Choroid plexus epithelial cell (primary cell): ENCODE measurements at regions not wholly inside any gene's neighbourhood (a gene's known extent, or its start where the extent isn't known, plus 50 kb on each side); places are given as distances from the start of the nearest gene placed in this dataset.
"Not testable (repeated sequence)": the region's sequence is repeated elsewhere in the genome, so short reads cannot be mapped to it uniquely, and the experiment has no call there.

Experiments used
- DNase-seq: peaks from one replicate; pipeline ENCODE4 v3.0.0-alpha.2; 2010; ENCODE audit warnings: low read depth
- H3K4me3 ChIP-seq: 2 replicates; pipeline ENCODE4 v1.5.1; 2011; ENCODE audit warnings: low read depth, mild to moderate bottlenecking, control low read depth, low read length, moderate library complexity
- TF ChIP-seq, protein P1 (sequence below): conservative IDR thresholded peaks from 2 replicates; pipeline ENCODE4 v1.5.1; 2011; ENCODE audit warnings: low read depth, mild to moderate bottlenecking, control low read depth, inconsistent platforms, low read length, moderate library complexity

- TF ChIP-seq, protein P1, sequence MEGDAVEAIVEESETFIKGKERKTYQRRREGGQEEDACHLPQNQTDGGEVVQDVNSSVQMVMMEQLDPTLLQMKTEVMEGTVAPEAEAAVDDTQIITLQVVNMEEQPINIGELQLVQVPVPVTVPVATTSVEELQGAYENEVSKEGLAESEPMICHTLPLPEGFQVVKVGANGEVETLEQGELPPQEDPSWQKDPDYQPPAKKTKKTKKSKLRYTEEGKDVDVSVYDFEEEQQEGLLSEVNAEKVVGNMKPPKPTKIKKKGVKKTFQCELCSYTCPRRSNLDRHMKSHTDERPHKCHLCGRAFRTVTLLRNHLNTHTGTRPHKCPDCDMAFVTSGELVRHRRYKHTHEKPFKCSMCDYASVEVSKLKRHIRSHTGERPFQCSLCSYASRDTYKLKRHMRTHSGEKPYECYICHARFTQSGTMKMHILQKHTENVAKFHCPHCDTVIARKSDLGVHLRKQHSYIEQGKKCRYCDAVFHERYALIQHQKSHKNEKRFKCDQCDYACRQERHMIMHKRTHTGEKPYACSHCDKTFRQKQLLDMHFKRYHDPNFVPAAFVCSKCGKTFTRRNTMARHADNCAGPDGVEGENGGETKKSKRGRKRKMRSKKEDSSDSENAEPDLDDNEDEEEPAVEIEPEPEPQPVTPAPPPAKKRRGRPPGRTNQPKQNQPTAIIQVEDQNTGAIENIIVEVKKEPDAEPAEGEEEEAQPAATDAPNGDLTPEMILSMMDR = no peak
- no peak overlapping the region for H3K4me3 ChIP-seq
- no peak for DNase-seq
These were observed 1354.0 kb downstream of the CDH8 start for GRCh38 chr16:60682219-60682618.

DNA sequence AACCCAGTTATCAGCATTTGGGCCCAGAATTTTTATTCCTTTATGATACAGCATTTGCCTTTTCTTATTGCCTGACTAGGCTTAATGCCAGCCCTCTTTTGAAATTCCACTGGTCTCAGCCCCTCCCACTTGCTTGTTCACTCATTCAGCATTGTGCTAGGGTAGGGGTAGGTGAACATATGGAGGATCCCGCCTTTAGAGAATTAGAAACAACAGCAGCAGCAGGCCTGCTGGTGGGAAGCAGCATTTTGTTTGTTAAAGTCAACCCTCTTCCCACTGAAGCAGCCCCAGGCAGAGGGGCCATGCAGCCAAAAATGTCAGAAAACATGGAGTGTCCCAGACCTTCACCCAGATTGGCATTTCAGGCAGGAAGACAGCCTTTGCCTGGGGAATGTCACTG is 1355.2 kb downstream of the CDH8 start:
- DNase-seq = no peak
- TF ChIP-seq, protein P1 = no peak
- H3K4me3 ChIP-seq = no peak overlapping the region

- no peak overlapping the region for H3K4me3 ChIP-seq
- TF ChIP-seq, protein P1 = no peak
- DNase-seq = no peak
These were observed 1361.2 kb downstream of the CDH8 start for GRCh38 chr16:60675022-60675421.

- no peak for DNase-seq
- TF ChIP-seq, protein P1 = no peak
- no peak overlapping the region for H3K4me3 ChIP-seq
These were observed 1362.0 kb downstream of the CDH8 start for GRCh38 chr16:60674241-60674640.

DNA sequence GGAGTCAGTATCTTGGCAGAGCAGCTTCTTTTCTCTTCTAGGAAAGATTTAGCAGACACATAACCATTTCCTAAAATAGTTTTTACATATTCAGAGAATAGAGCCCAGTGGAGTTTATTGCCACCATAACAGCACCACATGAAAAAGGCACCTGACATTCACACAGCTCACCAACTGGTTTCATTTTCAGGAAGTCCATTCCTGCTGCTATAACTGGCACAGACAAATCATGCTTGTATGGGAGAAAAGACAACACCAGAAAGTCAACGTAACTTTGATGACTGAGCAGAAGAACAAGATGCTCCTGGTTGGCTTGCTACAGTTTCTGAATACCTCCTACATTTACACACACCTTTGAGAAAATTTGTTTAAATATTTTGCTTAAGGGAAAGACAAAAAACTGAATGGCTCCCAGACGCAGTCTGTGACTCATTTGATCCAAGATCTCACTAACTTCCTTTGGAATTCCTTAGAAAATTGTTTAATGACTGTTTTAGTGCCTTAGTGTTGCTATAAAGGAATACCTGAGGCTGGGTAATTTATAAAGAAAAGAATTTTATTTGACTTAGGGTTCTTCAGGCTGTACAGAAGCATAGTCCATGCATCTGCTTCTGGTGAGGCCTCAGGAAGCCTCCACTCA is 1380.6 kb downstream of the CDH8 start:
- DNase-seq = no peak
- TF ChIP-seq, protein P1 = no peak
- no peak overlapping the region for H3K4me3 ChIP-seq

DNA sequence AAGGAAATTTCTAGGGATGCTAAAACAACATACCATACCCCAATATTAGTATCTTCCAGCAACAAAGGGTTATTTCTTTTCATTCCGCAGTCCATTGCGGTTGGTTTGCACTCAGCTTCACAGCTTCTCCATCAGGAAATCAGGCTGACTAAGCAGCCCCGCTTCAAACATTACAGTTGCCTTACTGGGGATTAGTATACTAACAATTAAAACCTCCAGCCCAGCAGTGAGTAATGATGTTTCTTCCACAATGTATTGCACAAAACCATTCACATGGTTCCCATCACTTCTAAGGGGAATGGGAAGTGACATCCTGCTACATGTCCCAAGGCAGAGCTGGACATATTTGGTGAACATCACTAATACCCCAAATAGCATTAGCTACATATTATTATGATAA is 1384.9 kb downstream of the CDH8 start:
- no peak overlapping the region for H3K4me3 ChIP-seq
- no peak for DNase-seq

GRCh38 chr16:60648290-60648689 is 1387.9 kb downstream of the CDH8 start:
- TF ChIP-seq, protein P1 = no peak
- no peak overlapping the region for H3K4me3 ChIP-seq
- peak; percentile 0 for DNase-seq

More for the DNA sequence above, 1384.9 kb downstream of the CDH8 start:
- TF ChIP-seq, protein P1 = no peak

GRCh38 chr16:60647388-60647787 is 1388.8 kb downstream of the CDH8 start:
- H3K4me3 ChIP-seq, DNase-seq: not testable (repeated sequence)
